HEK293 (cell line): ENCODE measurements at regions not wholly inside any gene's neighbourhood (a gene's known extent, or its start where the extent isn't known, plus 50 kb on each side); places are given as distances from the start of the nearest gene placed in this dataset.

Experiments used
- CTCF ChIA-PET: fragments of 350-600 bp; formaldehyde crosslinking; extraction: SDS; loops from one replicate; lab custom pipeline; 2021; ENCODE audit warnings: antibody characterized with exemption; lab: Yijun Ruan, JAX
- POLR2A ChIA-PET: fragments of 300-600 bp; formaldehyde crosslinking; extraction: SDS; loops from one replicate; lab custom pipeline; 2020; ENCODE audit warnings: antibody characterized with exemption, inconsistent platforms; lab: Yijun Ruan, JAX
- H3K27ac ChIP-seq: fragments of 200-500 bp; sonication (Bioruptor generic); 2 replicates; pipeline ENCODE4 v1.5.1; 2014; ENCODE audit warnings: low read depth, low read length, control low read depth, inconsistent platforms; ENCODE audit errors: extremely low read depth
- H3K36me3 ChIP-seq, 2 experiments: fragments of 200-500 bp in 1 of 2; sonication (Bioruptor generic) in 1 of 2; 1 replicate in 1 of 2; 2 replicates in 1 of 2; pipeline ENCODE4 v1.5.1; 2014 to 2017; ENCODE audit warnings: inconsistent platforms in 2 of 2, low read length in 2 of 2; ENCODE audit not compliant: control insufficient read depth in 2 of 2, insufficient read depth in 1 of 2
- H3K4me1 ChIP-seq: fragments of 200-500 bp; sonication (Bioruptor generic); 2 replicates; pipeline ENCODE4 v1.5.1; 2014; ENCODE audit warnings: mild to moderate bottlenecking, low read length, inconsistent platforms; ENCODE audit not compliant: control insufficient read depth, insufficient read depth
- H3K4me3 ChIP-seq: 2 replicates; pipeline ENCODE4 v1.5.1; 2011; ENCODE audit warnings: low read depth, mild to moderate bottlenecking, control low read depth, low read length, moderate library complexity
- H3K9me3 ChIP-seq: fragments of 200-500 bp; sonication (Bioruptor generic); 2 replicates; pipeline ENCODE4 v1.5.1; 2014; ENCODE audit warnings: low read depth, low read length, inconsistent platforms; ENCODE audit not compliant: control insufficient read depth, insufficient read depth
- GFI1B ChIP-seq: fragments of 450-650 bp; formaldehyde crosslinking; IDR thresholded peaks from 2 replicates; pipeline ENCODE4 v1.5.1; 2016; ENCODE audit warnings: missing biosample characterization, missing genetic modification characterization
- GLIS2 ChIP-seq: fragments of 450-650 bp; formaldehyde crosslinking; IDR thresholded peaks from 2 replicates; pipeline ENCODE4 v1.5.1; 2016; ENCODE audit warnings: missing biosample characterization, missing genetic modification characterization
- IKZF3 ChIP-seq: fragments of 450-650 bp; IDR thresholded peaks from 2 replicates; pipeline ENCODE4 v1.5.0; 2018; ENCODE audit warnings: missing biosample characterization, mild to moderate bottlenecking, missing genetic modification characterization, moderate library complexity
- KLF10 ChIP-seq: fragments of 450-650 bp; IDR thresholded peaks from 2 replicates; pipeline ENCODE4 v1.5.1; 2018; ENCODE audit warnings: missing biosample characterization, mild to moderate bottlenecking, missing genetic modification characterization
- ZBTB49 ChIP-seq: fragments of 450-650 bp; formaldehyde crosslinking; IDR thresholded peaks from 2 replicates; pipeline ENCODE4 v1.5.1; 2016; ENCODE audit warnings: missing biosample characterization, missing genetic modification characterization, low read depth
- ZBTB8A ChIP-seq: fragments of 450-650 bp; formaldehyde crosslinking; IDR thresholded peaks from 2 replicates; pipeline ENCODE4 v1.5.1; 2016; ENCODE audit warnings: missing biosample characterization, missing genetic modification characterization
- ZNF112 ChIP-seq: fragments of 450-650 bp; formaldehyde crosslinking; IDR thresholded peaks from 2 replicates; pipeline ENCODE4 v1.5.0; 2017; ENCODE audit warnings: missing biosample characterization, missing genetic modification characterization
- ZNF121 ChIP-seq: fragments of 450-650 bp; formaldehyde crosslinking; IDR thresholded peaks from 2 replicates; pipeline ENCODE4 v1.5.1; 2016; ENCODE audit warnings: missing biosample characterization, missing genetic modification characterization
- ZNF133 ChIP-seq: fragments of 450-650 bp; formaldehyde crosslinking; IDR thresholded peaks from 2 replicates; pipeline ENCODE4 v1.5.1; 2016; ENCODE audit warnings: missing biosample characterization, missing genetic modification characterization
- ZNF174 ChIP-seq: fragments of 450-650 bp; formaldehyde crosslinking; IDR thresholded peaks from 2 replicates; pipeline ENCODE4 v1.5.0; 2017; ENCODE audit warnings: missing biosample characterization, mild to moderate bottlenecking, missing genetic modification characterization
- ZNF19 ChIP-seq: fragments of 450-650 bp; formaldehyde crosslinking; IDR thresholded peaks from 2 replicates; pipeline ENCODE4; 2016; ENCODE audit warnings: missing biosample characterization, missing genetic modification characterization, low read depth
- ZNF211 ChIP-seq: fragments of 450-650 bp; formaldehyde crosslinking; IDR thresholded peaks from 2 replicates; pipeline ENCODE4 v1.5.1; 2016; ENCODE audit warnings: low read depth, missing biosample characterization, missing genetic modification characterization
- ZNF571 ChIP-seq: fragments of 450-650 bp; formaldehyde crosslinking; IDR thresholded peaks from 2 replicates; pipeline ENCODE4 v1.5.0; 2017; ENCODE audit warnings: missing biosample characterization, missing genetic modification characterization
- ZNF658 ChIP-seq: fragments of 450-650 bp; formaldehyde crosslinking; IDR thresholded peaks from 2 replicates; pipeline ENCODE4; 2016; ENCODE audit warnings: missing biosample characterization, missing genetic modification characterization
- ZNF664 ChIP-seq: fragments of 450-650 bp; formaldehyde crosslinking; IDR thresholded peaks from 2 replicates; pipeline ENCODE4 v1.5.1; 2016; ENCODE audit warnings: missing biosample characterization, missing genetic modification characterization
- ZNF777 ChIP-seq: fragments of 450-650 bp; formaldehyde crosslinking; IDR thresholded peaks from 2 replicates; pipeline ENCODE4 v1.5.1; 2017; ENCODE audit warnings: missing biosample characterization, missing genetic modification characterization, borderline replicate concordance
- TF ChIP-seq, protein P1 (sequence below): fragments of 450-650 bp; formaldehyde crosslinking; IDR thresholded peaks from 2 replicates; pipeline ENCODE4 v1.5.1; 2016; ENCODE audit warnings: missing biosample characterization, missing genetic modification characterization
- TF ChIP-seq, protein P2 (sequence below): fragments of 450-650 bp; formaldehyde crosslinking; IDR thresholded peaks from 2 replicates; pipeline ENCODE4 v1.5.1; 2017; ENCODE audit warnings: missing biosample characterization, missing genetic modification characterization
- TF ChIP-seq, protein P3 (sequence below): fragments of 450-650 bp; formaldehyde crosslinking; IDR thresholded peaks from 2 replicates; pipeline ENCODE4 v1.5.1; 2016; ENCODE audit warnings: missing biosample characterization, missing genetic modification characterization

DNA sequence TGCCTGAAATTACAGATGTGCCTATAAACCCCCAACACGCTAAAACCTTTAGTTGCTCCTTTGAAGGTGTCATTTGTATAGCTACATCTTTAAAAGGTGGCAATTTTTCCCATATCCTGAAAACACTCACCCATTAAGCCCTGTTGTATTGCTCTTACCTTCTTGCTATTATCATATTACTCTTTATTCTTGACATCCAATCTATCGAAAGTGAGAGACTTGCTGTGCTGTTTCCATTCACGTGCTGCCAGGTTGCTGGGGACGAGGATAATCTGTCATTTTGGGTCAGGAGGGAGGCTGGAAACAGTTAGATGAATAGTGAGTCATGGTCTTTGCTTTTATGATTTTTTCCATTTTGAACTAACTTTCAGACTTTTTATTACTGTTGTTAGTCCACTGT lies 213.0 kb upstream of the PRMT6 start:
- POLR2A ChIA-PET: no interaction called here

DNA sequence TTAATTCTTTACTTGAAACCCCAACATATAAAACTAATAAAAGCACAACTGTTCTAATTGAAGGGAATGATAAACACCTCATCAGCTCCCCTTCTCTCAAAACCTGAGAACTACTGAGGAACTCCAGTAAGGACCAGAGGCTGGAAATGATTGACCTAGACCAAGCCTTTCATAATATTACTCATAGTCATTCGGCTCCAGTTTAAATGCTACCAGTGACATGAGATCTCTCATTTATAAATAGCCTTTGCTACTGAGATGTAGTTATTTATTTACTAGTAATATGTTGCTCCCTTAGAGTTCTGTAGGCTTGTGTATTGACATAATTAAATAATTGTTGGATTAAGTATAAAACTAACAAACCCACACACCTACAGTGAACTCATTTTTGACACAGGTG lies 209.8 kb upstream of the PRMT6 start:
- Histone ChIP-seq H3K36me3 (no peaks in the 10 kb centered on the region), H3K4me3 (no peak overlapping the region), H3K27ac (no peak overlapping the region), H3K4me1 (no peaks in the 10 kb centered on the region), H3K9me3 (no peaks in the 10 kb centered on the region)
- ChIA-PET CTCF (no interaction called here), POLR2A (no interaction called here)
- TF ChIP-seq, protein P1, sequence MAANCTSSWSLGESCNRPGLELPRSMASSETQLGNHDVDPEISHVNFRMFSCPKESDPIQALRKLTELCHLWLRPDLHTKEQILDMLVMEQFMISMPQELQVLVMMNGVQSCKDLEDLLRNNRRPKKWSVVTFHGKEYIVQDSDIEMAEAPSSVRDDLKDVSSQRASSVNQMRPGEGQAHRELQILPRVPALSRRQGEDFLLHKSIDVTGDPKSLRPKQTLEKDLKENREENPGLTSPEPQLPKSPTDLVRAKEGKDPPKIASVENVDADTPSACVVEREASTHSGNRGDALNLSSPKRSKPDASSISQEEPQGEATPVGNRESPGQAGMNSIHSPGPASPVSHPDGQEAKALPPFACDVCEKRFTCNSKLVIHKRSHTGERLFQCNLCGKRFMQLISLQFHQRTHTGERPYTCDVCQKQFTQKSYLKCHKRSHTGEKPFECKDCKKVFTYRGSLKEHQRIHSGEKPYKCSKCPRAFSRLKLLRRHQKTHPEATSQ (tag by site-specific recombination): no peak
- no peak for TF ChIP-seq ZNF112 (tag by site-specific recombination)

More for the DNA sequence above, 213.0 kb upstream of the PRMT6 start:
- TF ChIP-seq ZNF571 (tag by site-specific recombination) (no peak), ZNF133 (tag by site-specific recombination) (no peak), ZNF19 (tag by site-specific recombination) (no peak), IKZF3 (tag by site-specific recombination) (no peak), KLF10 (tag by site-specific recombination) (no peak), GFI1B (tag by site-specific recombination) (no peak), ZBTB8A (no peak)
- TF ChIP-seq, protein P2, sequence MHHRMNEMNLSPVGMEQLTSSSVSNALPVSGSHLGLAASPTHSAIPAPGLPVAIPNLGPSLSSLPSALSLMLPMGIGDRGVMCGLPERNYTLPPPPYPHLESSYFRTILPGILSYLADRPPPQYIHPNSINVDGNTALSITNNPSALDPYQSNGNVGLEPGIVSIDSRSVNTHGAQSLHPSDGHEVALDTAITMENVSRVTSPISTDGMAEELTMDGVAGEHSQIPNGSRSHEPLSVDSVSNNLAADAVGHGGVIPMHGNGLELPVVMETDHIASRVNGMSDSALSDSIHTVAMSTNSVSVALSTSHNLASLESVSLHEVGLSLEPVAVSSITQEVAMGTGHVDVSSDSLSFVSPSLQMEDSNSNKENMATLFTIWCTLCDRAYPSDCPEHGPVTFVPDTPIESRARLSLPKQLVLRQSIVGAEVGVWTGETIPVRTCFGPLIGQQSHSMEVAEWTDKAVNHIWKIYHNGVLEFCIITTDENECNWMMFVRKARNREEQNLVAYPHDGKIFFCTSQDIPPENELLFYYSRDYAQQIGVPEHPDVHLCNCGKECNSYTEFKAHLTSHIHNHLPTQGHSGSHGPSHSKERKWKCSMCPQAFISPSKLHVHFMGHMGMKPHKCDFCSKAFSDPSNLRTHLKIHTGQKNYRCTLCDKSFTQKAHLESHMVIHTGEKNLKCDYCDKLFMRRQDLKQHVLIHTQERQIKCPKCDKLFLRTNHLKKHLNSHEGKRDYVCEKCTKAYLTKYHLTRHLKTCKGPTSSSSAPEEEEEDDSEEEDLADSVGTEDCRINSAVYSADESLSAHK (tag by site-specific recombination): no peak
- CTCF ChIA-PET: no interaction called here
- Histone ChIP-seq H3K4me3 (no peak overlapping the region), H3K27ac (no peak overlapping the region), H3K4me1 (no peaks in the 10 kb centered on the region), H3K9me3 (no peaks in the 10 kb centered on the region), H3K36me3 (no peaks in the 10 kb centered on the region)

- POLR2A ChIA-PET: no interaction called here
- no peak overlapping the region for H3K27ac ChIP-seq
- H3K4me3 ChIP-seq: no peak overlapping the region
- CTCF ChIA-PET: interaction anchor here (0.7 kb wide), 1 partner anchor 348 kb away, joined by 3 read pairs; no protein-coding TSS in a partner anchor
- H3K36me3 ChIP-seq: no peaks in the 10 kb centered on the region
- TF ChIP-seq ZNF121 (tag by site-specific recombination) (no peak), GLIS2 (tag by site-specific recombination) (no peak), ZNF211 (no peak)
- TF ChIP-seq, all 188 proteins: peak for 0
- Histone ChIP-seq H3K4me1 (no peaks in the 10 kb centered on the region), H3K9me3 (no peaks in the 10 kb centered on the region)
Observed at GRCh38 chr1:106861110-106861509, 195.4 kb upstream of the PRMT6 start.

DNA sequence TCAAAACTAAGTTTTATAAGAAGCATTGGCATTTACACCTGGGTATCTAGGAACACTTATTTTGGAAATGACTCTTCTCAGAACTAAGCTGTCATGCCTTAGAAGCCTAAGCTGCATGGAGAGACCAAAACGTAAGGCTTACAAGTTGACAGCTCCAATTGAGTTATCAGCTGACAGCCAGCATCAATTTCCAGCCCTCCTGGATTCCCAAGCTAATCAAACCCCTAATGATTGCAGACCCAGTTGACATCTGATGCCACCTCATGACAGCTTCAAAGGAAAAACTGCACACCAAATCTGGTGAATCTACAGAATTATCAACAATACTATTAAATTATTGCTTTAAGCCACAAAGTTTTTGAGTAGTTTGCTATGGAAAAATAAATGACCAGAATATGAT lies 187.6 kb upstream of the PRMT6 start:
- no peaks in the 10 kb centered on the region for H3K9me3 ChIP-seq
- no peak overlapping the region for H3K4me3 ChIP-seq
- H3K4me1 ChIP-seq: no peaks in the 10 kb centered on the region
- POLR2A ChIA-PET: no interaction called here
- H3K36me3 ChIP-seq: no peaks in the 10 kb centered on the region
- TF ChIP-seq ZNF658 (no peak), ZNF174 (tag by site-specific recombination) (no peak), ZBTB49 (no peak), ZNF777 (tag by site-specific recombination) (no peak), ZNF664 (tag by site-specific recombination) (no peak)
- TF ChIP-seq, protein P3, sequence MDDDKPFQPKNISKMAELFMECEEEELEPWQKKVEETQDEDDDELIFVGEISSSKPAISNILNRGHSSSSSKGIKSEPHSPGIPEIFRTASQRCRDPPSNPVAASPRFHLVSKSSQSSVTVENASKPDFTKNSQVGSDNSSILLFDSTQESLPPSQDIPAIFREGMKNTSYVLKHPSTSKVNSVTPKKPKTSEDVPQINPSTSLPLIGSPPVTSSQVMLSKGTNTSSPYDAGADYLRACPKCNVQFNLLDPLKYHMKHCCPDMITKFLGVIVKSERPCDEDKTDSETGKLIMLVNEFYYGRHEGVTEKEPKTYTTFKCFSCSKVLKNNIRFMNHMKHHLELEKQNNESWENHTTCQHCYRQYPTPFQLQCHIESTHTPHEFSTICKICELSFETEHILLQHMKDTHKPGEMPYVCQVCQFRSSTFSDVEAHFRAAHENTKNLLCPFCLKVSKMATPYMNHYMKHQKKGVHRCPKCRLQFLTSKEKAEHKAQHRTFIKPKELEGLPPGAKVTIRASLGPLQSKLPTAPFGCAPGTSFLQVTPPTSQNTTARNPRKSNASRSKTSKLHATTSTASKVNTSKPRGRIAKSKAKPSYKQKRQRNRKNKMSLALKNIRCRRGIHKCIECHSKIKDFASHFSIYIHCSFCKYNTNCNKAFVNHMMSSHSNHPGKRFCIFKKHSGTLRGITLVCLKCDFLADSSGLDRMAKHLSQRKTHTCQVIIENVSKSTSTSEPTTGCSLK (tag by site-specific recombination): no peak
- CTCF ChIA-PET: interaction anchor here (0.7 kb wide), 1 partner anchor 48 kb away, joined by 5 read pairs; no protein-coding TSS in a partner anchor
- no peak overlapping the region for H3K27ac ChIP-seq
